ENCODE measurements at regions not wholly inside any gene's neighbourhood (a gene's known extent, or its start where the extent isn't known, plus 50 kb on each side); places are given as distances from the start of the nearest gene placed in this dataset.
"Not testable (repeated sequence)": the region's sequence is repeated elsewhere in the genome, so short reads cannot be mapped to it uniquely, and the experiment has no call there.

- FAIRE-seq: no peak
Measured at GRCh38 chr16:73427164-73427563, 379.2 kb upstream of the ZFHX3 start.

GRCh38 chr16:73426433-73427160 lies 378.7 kb upstream of the ZFHX3 start:
- FAIRE-seq: no peak

GRCh38 chr16:73420676-73421075 lies 372.7 kb upstream of the ZFHX3 start:
- FAIRE-seq: no peak

GRCh38 chr16:73420244-73420643 lies 372.3 kb upstream of the ZFHX3 start:
- FAIRE-seq: no peak

GRCh38 chr16:73418691-73419090 lies 370.8 kb upstream of the ZFHX3 start:
- FAIRE-seq: no peak

- no peak for FAIRE-seq
Measured at GRCh38 chr16:73418051-73418450, 370.1 kb upstream of the ZFHX3 start.

GRCh38 chr16:73415286-73415685 lies 367.4 kb upstream of the ZFHX3 start:
- no peak for FAIRE-seq

- FAIRE-seq: no peak
Measured at GRCh38 chr16:73414638-73415037, 366.7 kb upstream of the ZFHX3 start.

- no peak for FAIRE-seq
Measured at GRCh38 chr16:73413830-73414190, 365.9 kb upstream of the ZFHX3 start.

GRCh38 chr16:73413091-73413829 lies 365.3 kb upstream of the ZFHX3 start:
- FAIRE-seq: no peak

- no peak for FAIRE-seq
Measured at GRCh38 chr16:73412416-73412815, 364.5 kb upstream of the ZFHX3 start.

- FAIRE-seq: no peak
Measured at GRCh38 chr16:73408716-73409115, 360.8 kb upstream of the ZFHX3 start.

GRCh38 chr16:73408311-73408710 lies 360.4 kb upstream of the ZFHX3 start:
- FAIRE-seq: no peak

GRCh38 chr16:73405851-73406250 lies 357.9 kb upstream of the ZFHX3 start:
- FAIRE-seq: no peak

- no peak for FAIRE-seq
Measured at GRCh38 chr16:73404001-73404400, 356.1 kb upstream of the ZFHX3 start.

GRCh38 chr16:73403291-73403690 lies 355.4 kb upstream of the ZFHX3 start:
- no peak for FAIRE-seq

GRCh38 chr16:73400951-73401350 lies 353.0 kb upstream of the ZFHX3 start:
- FAIRE-seq: no peak

GRCh38 chr16:73399997-73400396 lies 352.1 kb upstream of the ZFHX3 start:
- FAIRE-seq: no peak

- FAIRE-seq: no peak
Measured at GRCh38 chr16:73399486-73399885, 351.6 kb upstream of the ZFHX3 start.

- not testable (repeated sequence) for FAIRE-seq
Measured at GRCh38 chr16:73398604-73399003, 350.7 kb upstream of the ZFHX3 start.

GRCh38 chr16:73396556-73396955 lies 348.6 kb upstream of the ZFHX3 start:
- FAIRE-seq: no peak

GRCh38 chr16:73390936-73391335 lies 343.0 kb upstream of the ZFHX3 start:
- no peak for FAIRE-seq

- no peak for FAIRE-seq
Measured at GRCh38 chr16:73390491-73390890, 342.6 kb upstream of the ZFHX3 start.

GRCh38 chr16:73389085-73389484 lies 341.2 kb upstream of the ZFHX3 start:
- FAIRE-seq: no peak

- FAIRE-seq: no peak
Measured at GRCh38 chr16:73387979-73388378, 340.1 kb upstream of the ZFHX3 start.
